NCI-H1417 treated with DMSO at 0.1 percent for 48 hours (cell line): ENCODE measurements at regions not wholly inside any gene's neighbourhood (a gene's known extent, or its start where the extent isn't known, plus 50 kb on each side); places are given as distances from the start of the nearest gene placed in this dataset.
"Not testable (repeated sequence)": the region's sequence is repeated elsewhere in the genome, so short reads cannot be mapped to it uniquely, and the experiment has no call there.

Experiments
- DNase-seq: peaks from one replicate; lab custom pipeline; 2025; lab: John Stamatoyannopoulos, UW

DNA sequence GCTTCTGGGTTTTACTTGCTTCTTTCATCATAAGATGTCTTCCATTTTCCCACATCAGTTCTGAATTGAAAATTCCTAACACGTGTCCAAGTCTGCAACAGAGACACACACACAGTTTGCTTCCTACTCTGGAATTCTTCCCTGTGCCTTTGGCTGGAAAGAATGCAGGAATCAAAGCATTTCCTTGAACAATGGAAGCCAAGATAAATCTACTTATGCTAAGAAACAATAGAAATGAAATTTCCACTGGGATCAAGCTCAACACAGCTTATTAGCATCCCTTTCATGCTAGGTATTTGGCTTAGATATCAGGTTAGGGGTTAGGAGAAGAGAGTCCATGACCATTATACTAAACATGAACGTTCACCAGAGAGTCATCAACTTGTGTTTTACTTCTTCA is 101.1 kb upstream of the SCAF8 start:
- DNase-seq: no peak

DNA sequence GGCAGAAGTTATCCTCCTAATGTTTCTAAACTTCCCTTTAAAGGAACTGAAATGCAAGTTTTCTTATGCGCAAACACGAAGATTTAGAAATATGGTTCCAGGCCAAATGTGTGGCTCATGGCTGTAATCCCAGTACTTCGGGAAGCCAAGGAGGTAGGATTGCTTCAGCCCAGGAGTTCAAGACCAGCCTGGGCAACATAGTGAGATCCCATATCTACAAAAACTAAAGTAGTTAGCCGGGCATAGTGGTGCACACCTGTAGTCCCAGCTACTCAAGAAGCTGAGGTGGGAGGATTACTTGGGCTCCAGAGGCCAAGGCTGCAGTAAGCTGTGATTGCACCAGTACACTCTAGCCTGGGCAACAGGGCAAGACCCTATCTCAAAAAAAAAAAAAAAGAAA is 95.8 kb upstream of the SCAF8 start:
- DNase-seq: no peak

DNA sequence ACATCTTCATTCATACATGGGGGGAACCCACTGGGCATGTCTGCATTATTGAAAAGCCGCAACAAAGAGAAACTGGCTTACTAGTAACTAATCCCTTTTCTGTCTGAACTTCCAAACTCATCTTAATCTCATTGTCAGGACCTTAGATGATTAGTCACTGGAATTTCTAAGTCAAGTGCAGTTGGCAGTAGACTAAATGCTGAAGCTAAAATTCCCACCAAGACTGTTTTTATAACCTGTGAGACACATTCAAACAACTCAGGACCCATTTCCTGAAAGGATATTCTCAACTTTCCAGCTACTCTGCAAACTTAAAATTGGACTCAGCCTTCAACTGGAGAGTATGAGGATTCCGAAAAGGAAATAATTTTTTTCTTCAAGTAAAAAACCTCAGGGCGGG is 94.8 kb upstream of the SCAF8 start:
- DNase-seq: no peak

DNA sequence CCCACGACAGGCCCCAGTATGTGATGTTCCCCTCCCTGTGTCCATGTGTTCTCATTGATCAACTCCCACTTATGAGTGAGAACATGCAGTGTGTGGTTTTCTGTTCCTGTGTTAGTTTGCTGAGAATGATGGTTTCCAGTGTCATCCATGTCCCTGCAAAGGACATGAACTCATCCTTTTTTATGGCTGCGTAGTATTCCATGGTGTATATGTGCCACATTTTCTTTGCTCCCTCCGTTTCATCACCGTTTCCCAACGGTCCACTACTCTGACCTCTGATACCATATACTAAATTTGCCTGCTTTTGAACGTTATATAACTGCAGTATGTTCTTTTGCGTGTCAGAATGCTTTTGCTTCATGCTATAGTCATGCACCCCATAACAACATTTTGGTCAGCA is 94.0 kb upstream of the SCAF8 start:
- not testable (repeated sequence) for DNase-seq

DNA sequence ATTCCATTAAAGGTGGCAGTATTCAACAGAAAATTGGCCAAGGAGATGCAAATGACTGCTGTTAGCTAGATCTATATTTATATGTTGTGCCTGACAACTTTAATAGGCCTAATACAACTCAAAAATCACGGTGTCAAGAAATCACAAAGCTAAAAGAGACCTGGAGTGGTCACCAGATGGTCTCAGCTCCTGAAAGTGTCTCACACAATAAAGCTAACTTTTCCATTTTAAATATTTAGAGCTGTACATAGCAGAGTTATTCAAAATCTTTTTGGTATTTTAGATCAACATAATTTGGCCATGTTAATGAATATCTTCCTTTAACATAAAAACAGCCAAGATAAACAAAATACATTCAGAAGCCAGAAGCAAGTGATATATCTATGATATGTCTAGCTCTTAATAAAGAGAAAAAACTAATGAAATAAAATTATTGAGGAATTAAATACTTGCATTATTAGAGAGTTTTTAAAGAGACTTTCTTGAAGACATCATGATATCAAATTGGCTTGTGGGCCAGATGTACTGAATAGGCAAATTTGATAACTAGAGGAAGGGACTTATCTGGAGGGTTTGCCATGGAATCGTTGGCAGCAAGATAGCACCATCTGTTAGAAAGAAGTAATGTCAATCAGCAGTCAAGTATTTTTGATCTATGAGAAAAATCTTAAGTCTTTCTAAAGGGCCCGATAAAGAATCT is 84.9 kb upstream of the SCAF8 start:
- DNase-seq: no peak

DNA sequence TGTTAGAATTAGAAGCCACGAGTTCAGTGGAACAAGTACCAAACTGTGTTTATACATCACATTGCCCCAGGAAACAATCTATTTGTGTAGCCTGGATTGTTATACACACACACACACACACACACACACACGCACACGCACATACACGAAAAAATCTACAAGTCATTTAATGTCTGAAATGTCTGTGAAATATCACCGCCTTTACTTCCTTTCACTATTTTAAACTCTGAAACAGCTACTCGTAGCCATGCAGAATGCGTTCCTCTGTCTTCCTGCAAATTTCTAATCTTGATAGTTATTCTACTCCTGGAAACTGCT is 84.4 kb upstream of the SCAF8 start:
- DNase-seq: no peak

DNA sequence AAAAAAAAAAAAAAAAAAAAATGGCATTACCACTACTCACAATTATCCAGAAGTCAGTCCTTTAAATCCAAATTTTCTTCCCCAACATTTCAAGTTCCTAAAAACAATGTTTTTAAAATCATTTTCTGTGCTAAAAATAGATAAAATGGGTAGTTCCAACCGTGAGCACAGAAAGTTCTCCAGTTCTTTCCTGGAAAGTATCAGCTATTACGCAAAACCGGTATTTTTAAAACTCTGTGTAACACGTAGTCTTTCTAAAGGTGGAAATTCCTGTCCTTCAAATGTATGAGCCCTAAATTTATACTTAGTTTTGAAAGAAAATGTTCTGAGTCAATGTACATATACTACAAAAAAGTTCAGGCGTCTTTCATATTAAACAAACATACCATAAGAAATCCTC is 83.5 kb upstream of the SCAF8 start:
- DNase-seq: no peak

DNA sequence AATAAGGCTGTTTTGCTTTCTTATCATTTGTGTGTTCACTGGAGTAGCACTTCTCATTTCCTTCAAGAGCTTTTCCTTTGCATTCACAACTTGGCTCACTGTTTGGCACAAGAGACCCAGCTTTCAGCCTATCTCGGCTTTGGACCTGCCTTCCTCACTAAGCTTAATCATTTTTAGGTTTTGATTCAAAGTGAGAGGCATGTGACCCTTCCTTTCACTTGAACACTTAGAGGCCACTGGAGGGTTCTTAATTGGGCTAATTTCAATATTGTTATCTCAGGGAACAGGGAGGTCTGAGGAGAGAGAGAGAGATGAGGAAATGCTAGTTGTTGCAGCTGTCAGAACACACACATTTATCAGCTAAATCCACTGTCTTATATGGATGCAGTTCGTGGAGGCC is 82.9 kb upstream of the SCAF8 start:
- no peak for DNase-seq

DNA sequence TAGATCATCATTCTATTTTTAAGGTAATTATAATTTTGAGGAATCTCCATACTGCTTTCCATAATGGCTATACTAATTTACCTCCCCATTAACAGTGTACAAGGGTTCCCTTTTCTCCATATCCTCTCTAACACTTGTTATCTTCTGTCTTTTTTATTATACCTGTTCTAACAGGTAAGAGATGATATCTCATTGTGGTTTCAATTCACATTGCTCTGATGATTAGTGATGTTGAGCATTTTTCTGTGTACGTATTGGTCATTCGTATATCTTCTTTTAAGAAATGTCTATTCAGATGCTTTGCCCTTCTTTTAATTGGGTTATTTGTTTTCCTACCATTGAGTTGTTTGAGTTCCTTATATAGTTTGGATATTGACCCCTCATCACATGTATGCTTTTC is 81.6 kb upstream of the SCAF8 start:
- no peak for DNase-seq

DNA sequence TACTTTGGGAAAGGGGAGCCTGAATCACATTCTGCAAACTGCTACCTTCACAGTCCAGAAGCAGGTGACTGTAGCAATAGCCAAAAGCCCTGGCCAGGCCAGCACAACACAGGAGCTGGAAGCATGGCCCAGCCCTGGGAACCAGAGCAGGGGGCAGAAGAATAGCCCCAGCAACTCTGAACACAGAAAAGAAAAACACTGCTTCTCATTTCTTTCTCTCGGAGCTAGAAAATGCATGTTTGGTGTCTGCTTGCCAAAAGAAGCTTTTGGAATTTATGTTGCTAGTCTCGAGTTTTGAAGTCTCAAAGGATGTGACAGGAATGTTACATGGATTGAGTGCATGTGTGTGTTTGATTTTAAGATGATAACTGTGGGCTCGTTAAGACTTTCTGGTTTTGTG is 79.8 kb upstream of the SCAF8 start:
- DNase-seq: no peak

DNA sequence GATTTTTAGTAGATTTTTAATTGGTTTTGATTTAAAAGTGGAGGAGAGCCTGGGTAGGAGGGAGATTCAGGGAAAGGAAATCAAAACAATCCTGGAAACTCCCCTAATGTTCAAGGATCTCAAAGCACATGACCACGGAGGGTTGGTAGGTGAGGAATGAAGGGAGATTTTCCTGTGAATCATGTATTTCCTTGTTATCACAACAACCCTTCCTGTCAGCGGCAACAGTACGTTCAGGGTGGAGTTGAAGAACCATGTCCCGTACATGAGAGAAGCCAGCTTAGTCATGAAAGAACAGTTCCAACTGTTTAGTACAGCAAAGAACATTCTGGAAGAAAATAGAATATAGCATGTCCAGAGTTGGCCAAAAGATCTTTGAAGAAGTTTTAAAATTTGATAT is 79.4 kb upstream of the SCAF8 start:
- no peak for DNase-seq

DNA sequence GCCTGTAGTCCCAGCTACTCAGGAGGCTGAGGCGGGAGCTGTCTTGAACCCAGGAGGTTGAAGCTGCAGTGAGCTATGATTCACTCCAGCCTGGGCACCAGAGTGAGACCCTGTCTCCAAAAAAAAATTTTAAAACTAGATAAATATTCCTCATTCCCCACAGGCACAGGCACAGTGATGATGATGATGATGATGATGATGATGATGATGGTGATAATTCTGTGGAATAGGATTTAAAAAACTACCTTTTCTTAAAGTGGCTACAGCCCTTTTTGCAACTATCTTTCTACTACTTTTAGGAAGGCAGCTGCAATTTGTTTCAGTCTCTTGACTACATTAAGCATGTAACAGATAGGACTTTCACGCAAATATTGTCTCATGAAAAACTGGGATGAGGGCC is 76.6 kb upstream of the SCAF8 start:
- no peak for DNase-seq

DNA sequence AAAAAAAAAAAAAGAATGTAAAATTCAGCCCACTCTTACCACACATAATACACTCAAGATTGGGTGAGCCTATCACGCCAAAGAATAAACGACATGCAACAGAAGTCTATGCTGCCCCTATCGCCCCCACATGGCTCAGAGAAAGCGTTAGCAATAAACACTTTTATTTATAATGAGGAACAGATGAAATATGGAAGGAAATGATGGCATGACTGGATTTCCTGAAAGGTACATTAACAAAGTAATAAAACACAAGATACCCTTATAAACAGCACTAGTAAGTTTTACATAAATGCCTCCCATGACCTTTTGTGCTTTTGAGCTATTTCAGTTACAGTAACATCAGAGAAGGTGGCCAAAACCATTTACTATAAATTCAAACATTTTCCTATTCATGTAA is 71.4 kb upstream of the SCAF8 start:
- no peak for DNase-seq

DNA sequence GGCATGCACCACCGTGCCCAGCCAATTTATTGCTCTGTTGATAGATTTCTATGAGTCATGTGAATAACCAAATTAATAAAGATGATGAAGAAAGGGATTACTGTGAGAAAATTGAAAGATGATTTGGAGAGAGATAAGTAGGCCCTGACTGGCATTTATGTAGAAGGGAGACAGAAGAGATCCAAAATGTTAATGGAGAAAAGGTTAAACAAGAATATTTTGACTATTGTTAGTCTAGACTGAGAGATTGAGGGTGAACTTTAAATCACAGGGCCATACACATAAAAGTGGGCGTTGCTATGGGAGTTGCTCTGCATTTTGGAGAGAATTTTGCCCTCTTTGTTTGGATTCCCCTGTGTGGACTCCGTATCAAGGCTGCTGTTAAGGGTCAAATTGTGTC is 68.9 kb upstream of the SCAF8 start:
- DNase-seq: no peak

DNA sequence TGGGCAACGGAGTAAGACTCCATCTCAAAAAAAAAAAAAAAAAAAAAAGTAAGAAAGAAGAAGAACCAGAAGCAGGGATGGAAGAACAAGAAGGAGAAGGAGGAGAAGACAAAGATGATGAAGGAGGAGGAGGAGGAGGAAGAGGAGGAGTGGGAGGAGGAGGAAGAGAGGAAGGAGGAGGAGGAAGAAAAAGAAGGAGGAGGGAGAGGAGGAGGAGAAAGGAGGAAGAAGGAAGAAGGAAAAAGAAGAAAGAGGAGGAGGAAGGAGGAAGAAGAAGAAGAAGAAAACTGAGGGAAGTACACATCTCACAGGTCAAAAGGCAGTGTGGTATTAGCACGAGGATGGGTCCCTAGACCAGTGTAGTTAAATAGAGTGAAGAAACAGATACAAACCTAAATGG is 65.1 kb upstream of the SCAF8 start:
- DNase-seq: no peak

DNA sequence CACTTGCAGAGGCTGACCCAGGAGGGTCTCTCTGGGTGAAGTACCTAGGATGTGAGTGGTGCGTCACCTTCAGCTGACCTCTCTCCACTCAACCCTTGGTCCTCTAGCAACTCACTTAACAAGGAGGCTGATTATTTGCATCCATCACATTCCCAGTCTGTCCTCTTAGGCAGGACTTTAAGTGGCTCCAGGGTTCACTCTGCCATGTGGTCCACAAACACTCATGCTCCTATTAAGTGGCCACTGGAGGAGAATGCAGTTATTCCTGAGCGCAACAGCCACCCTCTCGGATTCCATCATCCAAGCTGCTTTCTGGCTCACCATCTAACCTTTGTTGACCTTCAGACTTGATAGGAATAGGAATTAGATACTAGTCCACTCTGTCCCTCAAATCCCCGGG is 61.1 kb upstream of the SCAF8 start:
- no peak for DNase-seq

DNA sequence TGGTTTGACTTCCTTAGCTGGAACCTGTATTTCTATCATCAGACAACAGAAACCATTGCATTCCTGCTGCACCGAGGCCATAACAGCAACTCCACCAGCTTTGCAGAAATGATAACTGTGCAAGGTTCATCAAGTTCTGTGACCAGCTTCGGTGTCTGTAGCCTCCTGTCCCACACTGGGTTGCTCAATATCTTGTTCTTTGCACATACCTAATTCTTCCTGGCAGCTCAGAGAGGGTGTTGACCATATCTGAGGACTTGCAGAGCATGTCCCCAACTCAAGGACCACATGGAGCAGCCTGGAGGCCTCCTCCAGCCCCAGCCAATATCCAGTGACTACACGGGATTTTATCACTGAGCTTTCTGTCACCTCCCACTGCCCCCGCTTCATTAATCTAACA is 59.3 kb upstream of the SCAF8 start:
- no peak for DNase-seq

DNA sequence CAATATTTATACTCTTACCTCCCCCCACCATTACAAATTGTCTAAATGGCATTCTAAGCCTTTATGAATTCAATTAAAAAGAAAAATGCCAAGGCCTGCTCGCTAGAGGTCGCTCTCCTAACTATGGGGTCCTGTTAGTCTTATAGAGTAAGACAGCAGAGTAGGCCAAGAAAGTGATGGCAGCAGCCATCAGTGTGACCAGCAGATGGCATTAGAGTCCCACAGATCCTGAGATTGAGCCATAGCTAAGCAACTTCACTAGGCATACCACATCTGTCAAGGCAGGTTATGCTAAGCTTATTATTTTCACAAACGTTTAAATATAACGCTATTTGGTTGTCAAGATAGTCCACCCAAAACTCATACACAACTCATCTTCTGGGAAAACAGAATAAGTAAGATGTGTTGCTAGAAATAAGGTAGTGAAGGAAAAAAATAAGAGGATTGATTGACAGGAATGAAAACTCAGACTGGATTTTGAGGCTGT is 57.6 kb upstream of the SCAF8 start:
- peak; percentile 94 for DNase-seq

DNA sequence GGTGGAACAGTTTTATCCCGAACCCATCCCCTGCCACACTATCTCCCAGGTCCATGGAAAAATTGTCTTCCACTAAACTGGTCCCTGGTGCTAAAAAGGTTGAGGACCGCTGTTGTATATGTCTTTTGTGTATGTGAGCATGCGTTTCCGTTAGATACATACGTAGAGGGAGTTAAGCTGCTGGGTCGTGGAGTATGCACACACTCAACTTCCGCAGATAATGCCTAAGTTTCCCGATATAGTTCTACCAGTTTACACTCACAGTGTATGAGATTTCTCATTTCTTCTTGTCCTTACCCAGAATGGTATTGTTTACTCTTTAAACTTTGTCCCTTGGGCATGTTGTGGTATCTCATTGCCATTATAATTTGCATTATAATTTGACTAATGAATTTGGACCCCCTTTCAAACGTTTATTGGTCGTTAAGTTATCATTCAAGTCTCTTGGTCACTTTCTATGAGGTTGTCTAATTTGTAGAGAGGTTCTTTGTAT is 50.5 kb upstream of the SCAF8 start:
- no peak for DNase-seq
